G401 (cell line): ENCODE measurements at regions not wholly inside any gene's neighbourhood (a gene's known extent, or its start where the extent isn't known, plus 50 kb on each side); places are given as distances from the start of the nearest gene placed in this dataset.
"Not testable (repeated sequence)": the region's sequence is repeated elsewhere in the genome, so short reads cannot be mapped to it uniquely, and the experiment has no call there.

Experiments used
- DNase-seq: peaks from one replicate; pipeline ENCODE4 v3.0.0-alpha.2; 2015; ENCODE audit warnings: low spot score
- in situ Hi-C: cut with HindIII; loops from 2 replicates; pipeline ENCODE4 v1.10.0; 2016; ENCODE audit warnings: low sequenced_read_pairs, mixed read lengths

GRCh38 chr5:162852134-162852533 lies 585.3 kb upstream of the CCNG1 start:
- in situ Hi-C loops = no loop called here

GRCh38 chr5:162858770-162859169 lies 578.6 kb upstream of the CCNG1 start:
- in situ Hi-C loops = no loop called here
- no peak for DNase-seq

More at GRCh38 chr5:162852134-162852533, 585.3 kb upstream of the CCNG1 start:
- peak; percentile 15 for DNase-seq

GRCh38 chr5:162870966-162871365 lies 566.4 kb upstream of the CCNG1 start:
- no peak for DNase-seq

GRCh38 chr5:162882629-162883028 lies 554.8 kb upstream of the CCNG1 start:
- in situ Hi-C loops = no loop called here
- DNase-seq = no peak

More at GRCh38 chr5:162870966-162871365, 566.4 kb upstream of the CCNG1 start:
- in situ Hi-C loops = no loop called here

- DNase-seq = no peak
- in situ Hi-C loops = no loop called here
These were observed 550.7 kb upstream of the CCNG1 start for GRCh38 chr5:162886717-162887116.

GRCh38 chr5:162888268-162888667 lies 549.1 kb upstream of the CCNG1 start:
- no peak for DNase-seq
- in situ Hi-C loops = no loop called here

- in situ Hi-C loops = no loop called here
- no peak for DNase-seq
These were observed 525.5 kb upstream of the CCNG1 start for GRCh38 chr5:162911873-162912272.

GRCh38 chr5:162916368-162916767 lies 521.0 kb upstream of the CCNG1 start:
- in situ Hi-C loops = no loop called here
- no peak for DNase-seq

- in situ Hi-C loops = no loop called here
These were observed 508.3 kb upstream of the CCNG1 start for GRCh38 chr5:162929104-162929503.

GRCh38 chr5:162931501-162931900 lies 505.9 kb upstream of the CCNG1 start:
- in situ Hi-C loops = no loop called here

More at GRCh38 chr5:162929104-162929503, 508.3 kb upstream of the CCNG1 start:
- DNase-seq = no peak

GRCh38 chr5:162939991-162940390 lies 497.4 kb upstream of the CCNG1 start:
- no peak for DNase-seq
- in situ Hi-C loops = no loop called here

More at GRCh38 chr5:162931501-162931900, 505.9 kb upstream of the CCNG1 start:
- DNase-seq = no peak

GRCh38 chr5:162948677-162949076 lies 488.7 kb upstream of the CCNG1 start:
- in situ Hi-C loops = no loop called here
- DNase-seq = no peak

GRCh38 chr5:162956570-162956969 lies 480.8 kb upstream of the CCNG1 start:
- in situ Hi-C loops = no loop called here
- no peak for DNase-seq

- DNase-seq, in situ Hi-C loops: not testable (repeated sequence)
These were observed 473.3 kb upstream of the CCNG1 start for GRCh38 chr5:162964144-162964543.

- DNase-seq = peak; percentile 89
- in situ Hi-C loops = no loop called here
These were observed 447.3 kb upstream of the CCNG1 start for GRCh38 chr5:162990063-162990462.

- in situ Hi-C loops = no loop called here
- DNase-seq = no peak
These were observed 446.4 kb upstream of the CCNG1 start for GRCh38 chr5:162990856-162991497.

GRCh38 chr5:162995568-162995967 lies 441.8 kb upstream of the CCNG1 start:
- DNase-seq = no peak
- in situ Hi-C loops = no loop called here

- DNase-seq = no peak
- in situ Hi-C loops = no loop called here
These were observed 441.3 kb upstream of the CCNG1 start for GRCh38 chr5:162996053-162996452.

GRCh38 chr5:163005949-163006348 lies 431.4 kb upstream of the CCNG1 start:
- no peak for DNase-seq
- in situ Hi-C loops = no loop called here

- no peak for DNase-seq
- in situ Hi-C loops = no loop called here
These were observed 414.7 kb upstream of the CCNG1 start for GRCh38 chr5:163022582-163023128.

- in situ Hi-C loops = no loop called here
- no peak for DNase-seq
These were observed 413.5 kb upstream of the CCNG1 start for GRCh38 chr5:163023846-163024245.
